SU-DHL-6 (cell line): ENCODE measurements at regions not wholly inside any gene's neighbourhood (a gene's known extent, or its start where the extent isn't known, plus 50 kb on each side); places are given as distances from the start of the nearest gene placed in this dataset.
A peak's percentile ranks its signal among the peaks of the same experiment; 100 is the strongest.

Experiments
- H2AFZ ChIP-seq: fragments of 200-600 bp; sonication (generic); 2 replicates; pipeline ENCODE4 v1.6.1; 2014; ENCODE audit warnings: low read depth, mild to moderate bottlenecking, moderate library complexity, mixed read lengths, antibody characterized with exemption, low read length; ENCODE audit not compliant: severe bottlenecking
- H3F3A ChIP-seq: fragments of 200-600 bp; shearing (Covaris generic); 2 replicates; pipeline ENCODE4 v1.6.0; 2016; ENCODE audit warnings: antibody characterized with exemption, mild to moderate bottlenecking; ENCODE audit not compliant: insufficient read depth
- H3K27ac ChIP-seq: fragments of 200-600 bp; sonication (generic); 2 replicates; pipeline ENCODE4 v1.5.1; 2016; ENCODE audit warnings: low read depth, mild to moderate bottlenecking, low read length, moderate library complexity, mixed read lengths
- H3K27me3 ChIP-seq: fragments of 200-600 bp; sonication (generic), shearing (Covaris generic); 2 replicates; pipeline ENCODE4 v1.6.0; 2014; ENCODE audit warnings: mild to moderate bottlenecking, low read length
- H3K36me3 ChIP-seq: fragments of 200-600 bp; sonication (generic); 2 replicates; pipeline ENCODE4 v1.6.1; 2014; ENCODE audit warnings: mild to moderate bottlenecking, low read length, mixed read lengths
- H3K4me2 ChIP-seq: fragments of 300-600, 200-600 bp; shearing (Covaris generic), sonication (generic); 2 replicates; pipeline ENCODE4 v1.6.0; 2014; ENCODE audit warnings: low read length, low read depth, mild to moderate bottlenecking; ENCODE audit not compliant: poor library complexity, severe bottlenecking
- H3K4me3 ChIP-seq: fragments of 200-600 bp; sonication (generic); 2 replicates; pipeline ENCODE4 v1.5.1; 2014; ENCODE audit warnings: antibody characterized with exemption, low read length, mild to moderate bottlenecking, mixed read lengths; ENCODE audit not compliant: insufficient read depth, poor library complexity, severe bottlenecking
- H3K79me2 ChIP-seq: fragments of 200-600 bp; sonication (generic); 2 replicates; pipeline ENCODE4 v1.6.1; 2014; ENCODE audit warnings: mild to moderate bottlenecking, low read length, moderate library complexity; ENCODE audit not compliant: insufficient read depth
- H3K9ac ChIP-seq: fragments of 200-600 bp; sonication (generic); 2 replicates; pipeline ENCODE4 v1.7.0; 2014; ENCODE audit warnings: mild to moderate bottlenecking, low read length
- H3K9me2 ChIP-seq: fragments of 200-600 bp; sonication (generic); replicated peaks from 2 replicates; pipeline ENCODE4 v1.6.1; 2014; ENCODE audit warnings: low read length; ENCODE audit not compliant: insufficient read depth
- H3K9me3 ChIP-seq: fragments of 200-600 bp; sonication (generic); 2 replicates; pipeline ENCODE4 v1.6.1; 2014; ENCODE audit warnings: low read length, mixed read lengths; ENCODE audit not compliant: insufficient read depth
- H4K20me1 ChIP-seq: fragments of 200-600 bp; sonication (generic); 2 replicates; pipeline ENCODE4 v1.6.1; 2014; ENCODE audit warnings: low read depth, mild to moderate bottlenecking, antibody characterized with exemption, low read length, moderate library complexity, mixed read lengths
- EZH2phosphoT487 ChIP-seq: fragments of 200-600 bp; sonication (generic), shearing (Covaris generic); conservative IDR thresholded peaks from 2 replicates; pipeline ENCODE4 v1.6.1; 2018; ENCODE audit warnings: mild to moderate bottlenecking, antibody characterized with exemption, low read length, moderate library complexity, mixed read lengths
- TF ChIP-seq, protein P1 (sequence below): fragments of 200-600 bp; sonication (generic); IDR thresholded peaks from one replicate; pipeline ENCODE4 v1.5.1; 2017; ENCODE audit warnings: antibody characterized with exemption, mild to moderate bottlenecking, low read length, moderate library complexity; ENCODE audit not compliant: insufficient read depth, poor library complexity, severe bottlenecking

DNA sequence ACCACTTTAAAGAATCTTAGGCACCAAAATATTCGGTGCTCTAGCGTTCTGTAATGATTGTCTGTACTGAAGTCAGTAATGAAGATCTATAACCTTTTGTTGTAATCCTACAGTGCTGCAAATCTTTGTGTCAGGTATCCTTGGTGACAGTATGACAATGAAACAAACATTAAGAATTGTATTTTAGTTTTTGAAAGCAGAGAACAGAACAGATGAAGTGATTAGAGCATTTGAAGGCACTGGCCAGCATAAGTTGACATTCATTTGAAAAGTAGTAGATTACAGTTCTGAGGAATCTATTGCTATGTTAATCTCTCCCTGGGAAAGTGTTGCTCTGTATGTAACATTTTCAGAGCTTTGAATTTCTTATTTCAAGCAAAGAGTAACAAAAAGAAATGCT, 451.2 kb downstream of the NUP35 start:
- Histone ChIP-seq H3K4me2 (no peak overlapping the region), H3K79me2 (no peaks in the 10 kb centered on the region), H3K9me2 (no peaks in the 10 kb centered on the region), H3F3A (no peaks in the 10 kb centered on the region), H2AFZ (peak overlapping the region; percentile 4), H3K9ac (no peak overlapping the region), H3K4me3 (no peak overlapping the region), H3K9me3 (peaks cover 10% of the 10 kb centered on the region; the same call in 1 of the 2 replicates), H3K27me3 (no peaks in the 10 kb centered on the region), H3K36me3 (no peaks in the 10 kb centered on the region), H4K20me1 (no peaks in the 10 kb centered on the region), H3K27ac (no peak overlapping the region)
- TF ChIP-seq EZH2phosphoT487, result no peak
- TF ChIP-seq, protein P1, sequence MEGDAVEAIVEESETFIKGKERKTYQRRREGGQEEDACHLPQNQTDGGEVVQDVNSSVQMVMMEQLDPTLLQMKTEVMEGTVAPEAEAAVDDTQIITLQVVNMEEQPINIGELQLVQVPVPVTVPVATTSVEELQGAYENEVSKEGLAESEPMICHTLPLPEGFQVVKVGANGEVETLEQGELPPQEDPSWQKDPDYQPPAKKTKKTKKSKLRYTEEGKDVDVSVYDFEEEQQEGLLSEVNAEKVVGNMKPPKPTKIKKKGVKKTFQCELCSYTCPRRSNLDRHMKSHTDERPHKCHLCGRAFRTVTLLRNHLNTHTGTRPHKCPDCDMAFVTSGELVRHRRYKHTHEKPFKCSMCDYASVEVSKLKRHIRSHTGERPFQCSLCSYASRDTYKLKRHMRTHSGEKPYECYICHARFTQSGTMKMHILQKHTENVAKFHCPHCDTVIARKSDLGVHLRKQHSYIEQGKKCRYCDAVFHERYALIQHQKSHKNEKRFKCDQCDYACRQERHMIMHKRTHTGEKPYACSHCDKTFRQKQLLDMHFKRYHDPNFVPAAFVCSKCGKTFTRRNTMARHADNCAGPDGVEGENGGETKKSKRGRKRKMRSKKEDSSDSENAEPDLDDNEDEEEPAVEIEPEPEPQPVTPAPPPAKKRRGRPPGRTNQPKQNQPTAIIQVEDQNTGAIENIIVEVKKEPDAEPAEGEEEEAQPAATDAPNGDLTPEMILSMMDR, result no peak

DNA sequence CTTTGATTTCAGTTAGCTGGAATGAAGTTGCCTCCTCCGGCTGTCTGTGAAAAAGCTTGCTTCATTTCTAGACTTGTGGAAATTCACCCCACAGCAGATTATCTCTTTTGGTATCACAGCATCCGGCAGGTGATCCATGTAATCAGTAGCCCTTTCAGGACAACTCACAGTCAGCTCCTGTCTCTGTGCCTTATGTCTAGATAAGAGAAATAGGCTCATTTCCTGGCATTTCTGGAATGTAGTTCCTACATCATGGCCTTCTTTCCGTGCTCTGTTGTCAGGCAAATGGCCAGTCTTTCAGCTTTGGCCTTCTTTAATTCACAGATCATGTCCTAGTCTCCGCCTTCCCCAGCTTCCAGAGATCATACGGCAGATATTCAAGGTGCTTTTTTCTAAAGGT, 455.4 kb downstream of the NUP35 start:
- Histone ChIP-seq H3K4me3 (no peak overlapping the region), H3K27ac (no peak overlapping the region), H3K36me3 (no peaks in the 10 kb centered on the region), H3F3A (no peaks in the 10 kb centered on the region), H3K4me2 (no peak overlapping the region), H3K27me3 (no peaks in the 10 kb centered on the region), H3K9me3 (no peaks in the 10 kb centered on the region), H3K9me2 (no peaks in the 10 kb centered on the region), H3K79me2 (no peaks in the 10 kb centered on the region), H3K9ac (no peak overlapping the region), H4K20me1 (no peaks in the 10 kb centered on the region), H2AFZ (no peak overlapping the region)
- TF ChIP-seq EZH2phosphoT487, result no peak
- TF ChIP-seq, protein P1, result no peak

DNA sequence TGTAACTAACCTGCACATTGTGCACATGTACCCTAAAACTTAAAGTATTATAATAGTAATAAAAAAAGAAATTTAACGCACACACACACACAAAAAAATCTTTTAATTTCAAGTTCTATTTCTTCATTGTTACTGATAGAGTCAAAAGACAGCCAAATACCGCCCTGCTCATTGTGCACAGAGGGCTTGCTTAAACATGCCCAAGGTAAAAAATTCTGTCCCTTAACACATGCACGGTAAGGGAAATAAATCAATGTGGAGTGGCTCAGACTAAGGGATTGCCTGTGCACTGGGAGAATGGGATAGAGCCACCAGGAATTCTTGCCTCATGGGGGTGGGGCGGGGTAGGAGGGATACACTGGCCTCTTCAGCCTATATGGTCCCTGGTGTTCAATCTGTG, 468.0 kb downstream of the NUP35 start:
- Histone ChIP-seq H3F3A (no peaks in the 10 kb centered on the region), H3K79me2 (no peaks in the 10 kb centered on the region), H2AFZ (no peak overlapping the region), H3K9ac (no peak overlapping the region), H3K9me3 (no peaks in the 10 kb centered on the region), H3K36me3 (no peaks in the 10 kb centered on the region), H3K27ac (no peak overlapping the region), H3K4me3 (no peak overlapping the region), H3K27me3 (no peaks in the 10 kb centered on the region), H3K9me2 (no peaks in the 10 kb centered on the region), H3K4me2 (no peak overlapping the region), H4K20me1 (no peaks in the 10 kb centered on the region)
- TF ChIP-seq EZH2phosphoT487, result no peak
- TF ChIP-seq, protein P1, result no peak
